DOHH2 (cell line): ENCODE measurements at regions not wholly inside any gene's neighbourhood (a gene's known extent, or its start where the extent isn't known, plus 50 kb on each side); places are given as distances from the start of the nearest gene placed in this dataset.

Experiments
- H3F3A ChIP-seq: fragments of 200-600 bp; sonication (generic), shearing (Covaris generic); 2 replicates; pipeline ENCODE4 v1.6.0; 2016; ENCODE audit warnings: antibody characterized with exemption, mild to moderate bottlenecking; ENCODE audit not compliant: control insufficient read depth, insufficient read depth
- H3K27ac ChIP-seq: fragments of 200-600 bp; sonication (generic); 2 replicates; pipeline ENCODE4 v1.5.1; 2014; ENCODE audit warnings: low read depth, mild to moderate bottlenecking, low read length, moderate library complexity
- H3K27me3 ChIP-seq: fragments of 200-600 bp; sonication (generic); 2 replicates; pipeline ENCODE4 v1.6.1; 2014; ENCODE audit warnings: mild to moderate bottlenecking, low read length, mixed read lengths; ENCODE audit not compliant: control insufficient read depth
- H3K36me3 ChIP-seq: fragments of 200-600 bp; sonication (generic); 2 replicates; pipeline ENCODE4 v1.6.1; 2014; ENCODE audit warnings: mild to moderate bottlenecking, low read length, moderate library complexity, mixed read lengths; ENCODE audit not compliant: control insufficient read depth
- H3K4me1 ChIP-seq: fragments of 200-600 bp; sonication (generic); 2 replicates; pipeline ENCODE4 v1.6.1; 2014; ENCODE audit warnings: mild to moderate bottlenecking, low read length, mixed read lengths; ENCODE audit not compliant: control insufficient read depth
- H3K4me2 ChIP-seq: fragments of 200-600 bp; sonication (generic); 2 replicates; pipeline ENCODE4 v1.6.0; 2014; ENCODE audit warnings: mild to moderate bottlenecking, low read length, moderate library complexity
- H3K4me3 ChIP-seq: fragments of 200-600 bp; sonication (generic); 2 replicates; pipeline ENCODE4 v1.5.1; 2014; ENCODE audit warnings: mild to moderate bottlenecking, low read length, mixed read lengths
- H3K79me2 ChIP-seq: fragments of 200-600 bp; sonication (generic); 2 replicates; pipeline ENCODE4 v1.6.1; 2014; ENCODE audit warnings: mild to moderate bottlenecking, low read length, mixed read lengths; ENCODE audit not compliant: control insufficient read depth
- H3K9me2 ChIP-seq: fragments of 200-600 bp; sonication (generic); replicated peaks from 2 replicates; pipeline ENCODE4 v1.6.1; 2014; ENCODE audit warnings: mild to moderate bottlenecking, low read length, mixed read lengths; ENCODE audit not compliant: control insufficient read depth
- H3K9me3 ChIP-seq: fragments of 200-600 bp; sonication (generic); 2 replicates; pipeline ENCODE4 v1.6.1; 2014; ENCODE audit warnings: antibody characterized with exemption, low read length, mixed read lengths; ENCODE audit not compliant: control insufficient read depth, insufficient read depth
- H4K20me1 ChIP-seq: fragments of 200-600 bp; sonication (generic); 2 replicates; pipeline ENCODE4 v1.6.0; 2014; ENCODE audit warnings: low read depth, mild to moderate bottlenecking, antibody characterized with exemption, low read length, moderate library complexity; ENCODE audit not compliant: control insufficient read depth, insufficient read depth
- EZH2phosphoT487 ChIP-seq: fragments of 200-600 bp; sonication (generic); IDR thresholded peaks from 2 replicates; pipeline ENCODE4 v1.6.1; 2017; ENCODE audit warnings: borderline replicate concordance, mild to moderate bottlenecking, antibody characterized with exemption, low read length, moderate library complexity, mixed read lengths
- TF ChIP-seq, protein P1 (sequence below): fragments of 200-600 bp; sonication (generic); IDR thresholded peaks from one replicate; pipeline ENCODE4 v1.5.1; 2014; ENCODE audit warnings: antibody characterized with exemption, mild to moderate bottlenecking, low read depth, low read length; ENCODE audit not compliant: poor library complexity, severe bottlenecking

DNA sequence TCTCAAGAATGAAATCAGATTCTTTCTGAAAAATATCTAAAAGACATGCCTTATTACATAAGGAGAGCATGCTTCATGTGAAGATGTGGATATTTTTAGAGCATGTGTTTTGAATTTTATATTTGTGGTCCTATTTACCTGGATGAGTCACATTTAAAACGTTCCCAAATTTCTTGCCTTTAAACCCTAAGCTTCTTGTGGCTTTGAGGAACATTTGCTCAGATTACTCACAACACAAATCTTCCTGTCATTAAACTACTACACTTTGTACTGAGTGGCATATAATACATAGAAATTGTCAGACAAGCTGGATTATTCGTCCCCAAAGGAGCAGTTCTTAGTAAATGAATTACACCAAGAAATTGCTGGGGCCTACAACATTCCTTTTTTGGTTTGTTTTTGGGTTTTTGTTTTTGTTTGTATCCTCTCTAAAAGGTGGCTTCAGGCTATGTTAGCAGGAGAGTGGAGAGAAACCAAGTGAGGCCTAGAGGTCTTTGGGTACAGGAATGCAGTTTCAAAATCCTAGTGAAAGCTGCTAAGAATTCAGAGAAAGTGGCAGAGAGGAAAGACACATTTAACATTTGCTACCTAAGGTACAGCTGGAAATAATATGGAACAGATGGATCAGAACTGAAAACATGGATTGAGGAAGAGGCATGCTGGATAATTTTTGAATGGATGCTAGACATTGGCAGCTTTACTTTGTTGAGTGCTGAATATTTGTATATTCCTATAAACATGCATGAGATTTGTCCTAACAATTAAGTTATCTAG lies 128.1 kb downstream of the RPL22L1 start:
- Histone ChIP-seq H3K27me3 (peaks cover 9% of the 10 kb centered on the region; the same call in 1 of the 2 replicates), H3K4me3 (no peak overlapping the region), H3K4me1 (no peaks in the 10 kb centered on the region), H3K36me3 (no peaks in the 10 kb centered on the region), H3K9me3 (no peaks in the 10 kb centered on the region), H3K79me2 (no peaks in the 10 kb centered on the region), H3K27ac (no peak overlapping the region), H4K20me1 (no peaks in the 10 kb centered on the region), H3F3A (no peaks in the 10 kb centered on the region), H3K4me2 (no peak overlapping the region), H3K9me2 (no peaks in the 10 kb centered on the region)
- TF ChIP-seq, protein P1, sequence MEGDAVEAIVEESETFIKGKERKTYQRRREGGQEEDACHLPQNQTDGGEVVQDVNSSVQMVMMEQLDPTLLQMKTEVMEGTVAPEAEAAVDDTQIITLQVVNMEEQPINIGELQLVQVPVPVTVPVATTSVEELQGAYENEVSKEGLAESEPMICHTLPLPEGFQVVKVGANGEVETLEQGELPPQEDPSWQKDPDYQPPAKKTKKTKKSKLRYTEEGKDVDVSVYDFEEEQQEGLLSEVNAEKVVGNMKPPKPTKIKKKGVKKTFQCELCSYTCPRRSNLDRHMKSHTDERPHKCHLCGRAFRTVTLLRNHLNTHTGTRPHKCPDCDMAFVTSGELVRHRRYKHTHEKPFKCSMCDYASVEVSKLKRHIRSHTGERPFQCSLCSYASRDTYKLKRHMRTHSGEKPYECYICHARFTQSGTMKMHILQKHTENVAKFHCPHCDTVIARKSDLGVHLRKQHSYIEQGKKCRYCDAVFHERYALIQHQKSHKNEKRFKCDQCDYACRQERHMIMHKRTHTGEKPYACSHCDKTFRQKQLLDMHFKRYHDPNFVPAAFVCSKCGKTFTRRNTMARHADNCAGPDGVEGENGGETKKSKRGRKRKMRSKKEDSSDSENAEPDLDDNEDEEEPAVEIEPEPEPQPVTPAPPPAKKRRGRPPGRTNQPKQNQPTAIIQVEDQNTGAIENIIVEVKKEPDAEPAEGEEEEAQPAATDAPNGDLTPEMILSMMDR, result no peak

DNA sequence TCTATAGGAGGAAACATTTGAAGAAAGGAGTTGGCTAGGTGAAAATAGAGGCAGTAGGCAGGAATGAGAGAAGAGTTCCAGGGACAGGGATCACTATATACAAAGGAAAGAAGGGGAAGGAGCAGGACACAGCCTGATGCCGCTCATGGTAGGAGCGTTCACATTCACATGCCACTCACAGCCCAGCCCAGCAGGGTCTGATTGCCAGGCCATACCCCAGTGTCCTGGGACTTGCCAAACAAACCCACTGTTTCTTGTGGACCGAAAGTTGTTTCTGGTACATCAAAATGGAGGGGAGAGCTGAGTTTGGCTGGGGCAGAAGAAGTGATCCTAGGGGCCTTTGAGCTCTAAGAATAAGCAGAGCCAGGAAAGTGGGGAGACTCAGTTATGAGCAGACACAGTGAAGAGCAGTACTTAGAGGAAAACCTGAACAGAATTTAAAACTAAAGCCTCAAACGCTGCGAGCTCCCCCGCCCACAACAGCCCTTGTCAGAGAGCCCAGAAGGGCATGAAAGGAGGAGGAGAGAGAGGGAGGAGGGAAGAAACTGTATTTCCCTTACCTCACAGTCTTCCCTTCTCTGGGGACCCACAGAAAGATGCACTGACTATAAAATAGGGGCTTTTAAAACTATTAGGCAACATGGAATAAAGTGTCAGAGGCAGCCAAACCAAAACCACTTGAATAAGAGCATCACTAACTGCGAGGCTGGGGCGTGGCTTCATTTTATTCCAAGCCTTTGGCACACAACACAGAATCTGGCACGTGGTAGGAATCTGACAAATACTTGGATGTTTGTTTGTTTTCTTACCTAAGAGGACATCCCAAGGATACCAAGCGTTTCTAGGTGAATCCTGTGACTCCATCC lies 129.0 kb downstream of the RPL22L1 start:
- TF ChIP-seq EZH2phosphoT487, result no peak
- TF ChIP-seq, protein P1, result no peak
- Histone ChIP-seq H3F3A (no peaks in the 10 kb centered on the region), H3K27ac (no peak overlapping the region), H3K9me2 (no peaks in the 10 kb centered on the region), H3K4me2 (no peak overlapping the region), H3K9me3 (no peaks in the 10 kb centered on the region), H3K4me1 (no peaks in the 10 kb centered on the region), H3K4me3 (no peak overlapping the region), H3K27me3 (peaks cover 6% of the 10 kb centered on the region; the same call in 1 of the 2 replicates), H3K36me3 (no peaks in the 10 kb centered on the region), H4K20me1 (no peaks in the 10 kb centered on the region), H3K79me2 (no peaks in the 10 kb centered on the region)

DNA sequence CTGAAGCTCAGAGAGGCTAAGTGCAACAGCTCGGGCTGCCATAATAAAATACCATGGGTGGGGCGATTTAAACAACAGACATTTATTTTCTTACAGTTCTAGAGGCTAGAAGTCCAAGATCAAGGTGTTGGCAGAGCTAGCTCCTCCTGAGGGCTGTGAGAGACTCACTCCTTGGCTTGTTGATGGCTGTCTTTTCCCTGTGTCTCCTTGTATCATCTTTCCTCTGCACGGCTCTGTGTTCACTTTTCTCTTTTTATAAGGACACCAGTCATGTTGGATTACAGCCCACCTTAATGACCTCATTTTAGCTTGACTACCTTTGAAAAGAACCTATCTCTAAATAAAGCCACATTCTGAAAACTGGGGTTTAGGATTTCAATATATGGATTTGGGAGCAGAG lies 129.7 kb downstream of the RPL22L1 start:
- H3K4me3 ChIP-seq, result no peak overlapping the region
- no peaks in the 10 kb centered on the region for H3K4me1 ChIP-seq
- H4K20me1 ChIP-seq, result no peaks in the 10 kb centered on the region
- H3F3A ChIP-seq, result no peaks in the 10 kb centered on the region
- no peak overlapping the region for H3K27ac ChIP-seq
- H3K9me2 ChIP-seq, result no peaks in the 10 kb centered on the region
- H3K27me3 ChIP-seq, result 0 out of 2 replicates have a peak, but pooled peaks cover 3% of the 10 kb centered on the region
- no peak overlapping the region for H3K4me2 ChIP-seq
- H3K79me2 ChIP-seq, result no peaks in the 10 kb centered on the region
- no peaks in the 10 kb centered on the region for H3K36me3 ChIP-seq
- no peak for TF ChIP-seq EZH2phosphoT487
- TF ChIP-seq, protein P1, result no peak
- no peaks in the 10 kb centered on the region for H3K9me3 ChIP-seq
